HG02759 (cell line): ENCODE measurements at regions not wholly inside any gene's neighbourhood (a gene's known extent, or its start where the extent isn't known, plus 50 kb on each side); places are given as distances from the start of the nearest gene placed in this dataset.

Experiments used
- ATAC-seq: cut with Tn5 transposase; IDR thresholded peaks from one replicate; pipeline ENCODE4 v1.9.1; 2021; ENCODE audit warnings: mild to moderate bottlenecking, moderate library complexity; ENCODE audit not compliant: unreplicated experiment

GRCh38 chr4:167469436-167469835, 235.1 kb upstream of the SPOCK3 start:
- ATAC-seq = no peak

GRCh38 chr4:167475951-167476350, 241.7 kb upstream of the SPOCK3 start:
- no peak for ATAC-seq

DNA sequence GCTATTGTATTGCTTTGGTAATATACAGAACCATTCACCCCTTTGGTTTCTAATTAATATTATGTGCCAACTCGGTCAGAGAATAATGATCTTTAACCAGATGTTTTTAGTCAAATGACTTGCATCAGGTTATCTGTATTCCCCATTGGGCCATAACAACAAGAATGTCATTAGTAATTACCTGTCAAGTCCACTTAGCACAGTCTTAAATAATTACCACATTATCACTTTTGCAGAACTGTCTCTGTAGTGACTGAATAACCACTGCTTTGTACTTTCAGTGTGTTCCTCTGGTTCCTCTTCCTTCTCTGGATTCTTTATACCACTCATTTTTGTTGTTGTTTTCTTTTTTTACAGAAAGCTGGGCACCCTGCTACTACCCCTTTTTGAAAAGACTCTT, 257.7 kb upstream of the SPOCK3 start:
- ATAC-seq = no peak

GRCh38 chr4:167509551-167509950, 275.3 kb upstream of the SPOCK3 start:
- ATAC-seq = no peak

GRCh38 chr4:167524091-167524490, 289.8 kb upstream of the SPOCK3 start:
- no peak for ATAC-seq

DNA sequence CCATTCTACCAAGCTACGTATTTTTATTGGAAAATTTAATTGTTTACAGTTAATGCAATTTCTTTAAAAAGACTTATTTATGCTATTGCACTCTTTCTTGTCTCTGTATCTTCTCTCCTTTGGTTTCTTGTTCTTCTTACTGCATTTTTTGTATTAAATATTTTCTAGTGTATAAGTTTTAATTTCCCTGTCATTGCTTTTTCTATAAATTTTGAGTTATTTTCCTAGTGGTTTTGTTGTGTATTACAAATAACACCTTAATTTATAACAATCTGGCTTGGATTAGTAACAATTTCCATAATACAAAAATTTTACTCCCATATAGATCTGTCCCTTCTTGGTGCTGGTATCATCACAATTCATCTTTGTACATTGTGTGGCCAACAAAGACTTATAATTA, 303.5 kb upstream of the SPOCK3 start:
- no peak for ATAC-seq

DNA sequence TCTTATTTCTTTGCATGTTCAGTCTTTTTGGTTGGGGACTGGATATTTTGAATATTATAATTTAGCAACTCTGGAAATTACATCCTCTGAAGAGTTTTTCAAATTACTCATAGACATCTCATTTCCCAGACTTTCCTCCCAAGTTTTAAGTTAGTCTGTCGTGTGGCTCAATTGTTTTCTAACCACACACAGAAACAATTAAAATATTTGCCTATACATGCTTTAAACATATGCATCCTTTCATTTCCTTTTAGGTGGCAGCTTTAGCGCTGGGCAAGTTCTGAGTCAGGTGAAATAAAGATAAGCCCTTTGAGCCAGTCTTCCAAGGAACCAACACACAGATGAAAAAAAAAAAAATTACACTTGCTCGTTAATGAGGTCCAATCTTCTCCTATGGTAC, 307.0 kb upstream of the SPOCK3 start:
- no peak for ATAC-seq

- no peak for ATAC-seq
Observed at GRCh38 chr4:167544391-167544790, 310.1 kb upstream of the SPOCK3 start.

DNA sequence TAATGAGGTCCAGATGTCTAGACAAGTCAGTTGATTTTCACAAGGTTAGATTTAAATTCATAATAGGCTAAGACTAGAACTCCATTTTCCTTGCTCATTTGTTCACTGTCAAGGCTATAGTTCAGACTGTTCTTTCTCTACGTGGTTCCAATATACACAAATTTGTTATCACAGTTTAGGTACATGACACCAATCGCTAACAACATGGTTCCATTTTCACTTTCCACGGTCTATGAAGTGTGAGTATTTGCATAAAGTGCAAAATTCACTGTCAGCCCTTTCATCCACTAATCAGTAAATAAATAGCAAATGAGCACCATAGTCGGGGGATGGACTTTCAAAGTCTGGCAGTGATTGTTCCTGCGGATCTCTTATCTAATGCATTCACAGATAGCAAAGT, 315.7 kb upstream of the SPOCK3 start:
- ATAC-seq = no peak

DNA sequence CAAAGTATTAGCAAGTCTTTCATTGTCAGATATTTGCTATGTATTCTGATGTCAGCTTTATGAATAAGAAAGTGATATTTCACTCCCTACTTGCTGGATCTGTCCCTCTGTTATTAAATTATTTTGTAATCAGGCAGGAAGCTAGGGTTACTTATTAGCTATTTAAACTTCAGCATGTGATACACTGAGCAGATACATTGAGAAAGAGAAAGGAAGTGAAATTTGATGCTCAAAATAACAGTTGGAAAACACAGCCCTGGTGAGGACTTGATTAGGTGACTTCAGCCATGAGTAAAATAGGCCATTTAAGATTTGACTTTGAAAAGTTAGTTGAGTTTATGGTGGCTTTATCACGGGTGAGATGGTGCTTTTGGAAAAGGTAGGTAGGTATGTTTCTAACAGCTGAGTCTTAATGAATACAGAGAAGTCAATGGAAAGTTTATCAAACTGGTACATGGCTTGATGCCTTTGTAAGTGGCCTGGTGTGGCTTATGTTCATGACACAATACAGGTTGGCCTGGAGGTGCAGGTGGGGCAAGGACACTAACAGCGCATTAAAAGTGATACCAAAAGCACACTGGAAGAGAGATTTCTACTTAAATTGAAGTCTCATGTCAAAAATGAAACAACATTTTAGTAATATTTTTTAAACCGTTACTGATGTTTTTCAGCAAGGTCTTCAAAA, 321.2 kb upstream of the SPOCK3 start:
- peak; percentile 93 for ATAC-seq

DNA sequence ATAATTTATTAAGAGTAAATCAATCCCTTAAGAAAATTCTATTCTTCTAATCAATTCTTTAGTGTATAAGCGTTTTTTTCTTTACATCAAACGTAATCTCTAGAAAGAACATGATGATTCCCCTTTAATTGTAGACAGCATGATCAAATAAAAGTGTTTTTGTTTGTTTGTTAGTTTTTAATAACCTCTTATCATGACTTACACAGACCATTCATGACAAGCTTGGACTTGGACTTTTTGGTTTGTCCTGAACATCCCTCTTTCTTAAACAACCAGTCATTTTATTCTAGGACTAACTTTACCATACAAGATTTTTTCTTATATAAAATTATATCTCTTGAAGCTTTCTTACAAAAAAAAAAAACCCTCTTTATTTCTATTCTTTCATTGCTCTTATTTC, 344.6 kb upstream of the SPOCK3 start:
- ATAC-seq = no peak

GRCh38 chr4:167581449-167581965, 347.2 kb upstream of the SPOCK3 start:
- ATAC-seq = no peak

GRCh38 chr4:167587361-167587760, 353.1 kb upstream of the SPOCK3 start:
- no peak for ATAC-seq

- ATAC-seq = no peak
Observed at GRCh38 chr4:167595898-167596297, 361.6 kb upstream of the SPOCK3 start.

DNA sequence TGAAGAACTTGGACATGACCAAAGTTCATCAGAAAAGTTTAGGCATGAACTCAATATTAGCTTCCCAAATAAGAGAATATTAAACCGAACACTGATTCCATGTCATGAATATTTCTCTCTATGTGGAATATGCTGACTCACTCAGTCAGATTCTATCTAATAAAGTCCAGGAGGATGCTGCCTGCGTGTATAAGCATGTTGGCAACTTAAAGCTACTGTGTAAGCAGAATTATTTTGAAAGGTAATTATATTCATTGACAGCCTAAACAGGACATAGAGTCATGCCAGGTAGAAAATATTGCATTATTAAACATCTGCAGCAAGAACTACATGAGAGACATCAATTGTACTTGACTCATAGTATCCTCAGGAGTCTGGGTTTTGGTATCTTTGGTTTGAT, 367.9 kb upstream of the SPOCK3 start:
- no peak for ATAC-seq

GRCh38 chr4:167606551-167606950, 372.3 kb upstream of the SPOCK3 start:
- ATAC-seq = no peak

GRCh38 chr4:167613381-167613780, 379.1 kb upstream of the SPOCK3 start:
- no peak for ATAC-seq

GRCh38 chr4:167614866-167615265, 380.6 kb upstream of the SPOCK3 start:
- no peak for ATAC-seq

- no peak for ATAC-seq
Observed at GRCh38 chr4:167616476-167616875, 382.2 kb upstream of the SPOCK3 start.

DNA sequence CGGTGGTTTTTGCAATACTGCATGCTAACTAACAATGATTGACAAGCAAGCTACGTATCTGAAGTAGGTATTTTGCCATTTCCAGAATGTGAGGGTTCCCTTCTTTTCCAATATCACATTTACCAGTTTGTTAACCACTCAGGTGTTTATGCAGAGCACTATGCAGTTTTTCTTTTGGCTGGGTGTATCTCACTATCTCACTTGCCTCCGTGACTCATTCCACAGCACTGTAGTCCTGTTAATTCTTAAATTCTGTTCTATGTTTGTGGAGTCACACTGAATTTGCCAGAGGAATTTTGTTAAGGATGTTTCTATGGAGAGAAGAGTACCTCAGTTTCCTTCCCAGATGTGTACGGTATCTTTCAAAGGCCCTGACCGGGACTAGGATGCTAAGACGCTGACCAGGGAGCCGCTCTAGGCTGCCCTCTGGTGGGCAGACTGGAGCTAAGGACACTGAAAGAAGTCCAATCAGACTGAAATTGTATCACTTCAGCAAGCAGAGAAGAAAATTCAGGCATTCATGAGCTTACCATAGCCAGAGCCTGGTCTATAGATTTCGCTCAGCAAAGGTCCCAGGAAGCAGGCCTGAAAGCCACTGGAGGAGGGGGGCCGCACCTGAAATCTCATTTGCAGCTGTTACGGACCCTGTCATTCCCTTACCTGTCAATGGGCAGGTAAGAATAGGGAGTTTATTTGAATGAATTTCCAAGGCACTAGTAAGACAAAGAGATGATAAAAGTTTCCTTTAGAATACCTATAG, 388.4 kb upstream of the SPOCK3 start:
- ATAC-seq = peak; percentile 99

DNA sequence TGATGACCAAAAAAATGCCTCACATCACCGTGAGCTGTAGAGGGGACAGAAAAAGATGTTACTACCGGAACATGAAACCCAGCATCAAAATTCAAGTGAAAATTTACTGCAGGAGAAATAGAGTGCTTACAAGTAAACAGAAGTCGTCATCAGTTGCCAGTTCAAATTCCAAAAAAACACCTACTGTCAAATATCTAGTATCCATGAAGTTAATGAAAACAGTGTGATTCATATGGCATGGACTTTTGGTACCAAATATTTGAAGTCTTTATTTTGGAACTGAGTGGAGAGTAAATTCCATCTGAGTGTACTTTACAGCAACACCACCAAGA, 388.9 kb upstream of the SPOCK3 start:
- ATAC-seq = no peak

DNA sequence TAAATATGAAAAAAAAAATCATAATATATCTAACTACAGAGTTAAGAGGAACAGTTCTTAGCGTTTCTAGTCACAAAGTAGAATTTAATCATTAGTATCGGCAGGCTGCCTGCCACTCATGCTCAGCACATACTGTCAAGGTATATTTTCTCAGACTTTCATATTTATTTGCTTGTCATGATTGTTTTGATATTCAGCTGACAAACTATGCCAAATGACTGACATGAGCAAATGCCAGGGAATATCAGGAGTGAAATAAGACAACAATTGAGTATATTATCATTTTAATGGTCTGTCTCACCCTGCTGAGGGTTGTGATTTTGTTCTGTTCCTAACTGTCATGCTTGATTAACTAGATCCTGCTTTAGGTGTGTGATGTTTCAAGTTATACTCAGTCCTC, 395.0 kb upstream of the SPOCK3 start:
- ATAC-seq = no peak

- ATAC-seq = peak; percentile 65
Observed at GRCh38 chr4:167642250-167642649, 408.0 kb upstream of the SPOCK3 start.
